ENCODE measurements at regions not wholly inside any gene's neighbourhood (a gene's known extent, or its start where the extent isn't known, plus 50 kb on each side); places are given as distances from the start of the nearest gene placed in this dataset.

DNA sequence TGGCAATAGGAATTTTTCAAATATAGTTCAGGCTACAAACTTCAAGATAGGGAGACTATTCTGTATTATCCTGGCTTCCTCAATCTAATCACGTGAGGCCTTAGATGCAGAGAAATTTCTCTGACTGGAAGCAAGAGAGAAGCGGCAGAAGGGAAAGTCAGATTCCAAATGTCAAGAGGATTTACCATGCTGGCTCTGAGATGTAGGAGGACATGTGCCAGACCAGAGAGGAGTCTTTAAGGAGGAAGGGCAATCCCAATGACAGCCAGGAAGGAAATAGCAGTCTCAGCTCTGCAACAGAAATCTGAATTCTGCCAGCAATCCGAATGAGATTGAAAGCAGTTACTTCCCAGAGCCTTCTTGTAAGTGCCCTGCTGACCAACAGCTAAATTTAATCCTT lies 57.4 kb downstream of the NUTM2E start:
- TF ChIP-seq, protein P1, sequence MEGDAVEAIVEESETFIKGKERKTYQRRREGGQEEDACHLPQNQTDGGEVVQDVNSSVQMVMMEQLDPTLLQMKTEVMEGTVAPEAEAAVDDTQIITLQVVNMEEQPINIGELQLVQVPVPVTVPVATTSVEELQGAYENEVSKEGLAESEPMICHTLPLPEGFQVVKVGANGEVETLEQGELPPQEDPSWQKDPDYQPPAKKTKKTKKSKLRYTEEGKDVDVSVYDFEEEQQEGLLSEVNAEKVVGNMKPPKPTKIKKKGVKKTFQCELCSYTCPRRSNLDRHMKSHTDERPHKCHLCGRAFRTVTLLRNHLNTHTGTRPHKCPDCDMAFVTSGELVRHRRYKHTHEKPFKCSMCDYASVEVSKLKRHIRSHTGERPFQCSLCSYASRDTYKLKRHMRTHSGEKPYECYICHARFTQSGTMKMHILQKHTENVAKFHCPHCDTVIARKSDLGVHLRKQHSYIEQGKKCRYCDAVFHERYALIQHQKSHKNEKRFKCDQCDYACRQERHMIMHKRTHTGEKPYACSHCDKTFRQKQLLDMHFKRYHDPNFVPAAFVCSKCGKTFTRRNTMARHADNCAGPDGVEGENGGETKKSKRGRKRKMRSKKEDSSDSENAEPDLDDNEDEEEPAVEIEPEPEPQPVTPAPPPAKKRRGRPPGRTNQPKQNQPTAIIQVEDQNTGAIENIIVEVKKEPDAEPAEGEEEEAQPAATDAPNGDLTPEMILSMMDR (IDR thresholded peaks at IDR 0.05; ENCODE audit: insufficient read depth, low read length, severe bottlenecking), result no peak
- FAIRE-seq, result peak; percentile 84
- Histone ChIP-seq H3K4me3 (ENCODE audit: low read depth, low read length) (no peak overlapping the region), H3K36me3 (ENCODE audit: control insufficient read depth, insufficient read depth, low read length) (no peaks in the 10 kb centered on the region), H3K27me3 (ENCODE audit: control insufficient read depth, insufficient read depth, low read length) (no peaks in the 10 kb centered on the region)
- DNase-seq (ENCODE audit: low read depth), result no peak

DNA sequence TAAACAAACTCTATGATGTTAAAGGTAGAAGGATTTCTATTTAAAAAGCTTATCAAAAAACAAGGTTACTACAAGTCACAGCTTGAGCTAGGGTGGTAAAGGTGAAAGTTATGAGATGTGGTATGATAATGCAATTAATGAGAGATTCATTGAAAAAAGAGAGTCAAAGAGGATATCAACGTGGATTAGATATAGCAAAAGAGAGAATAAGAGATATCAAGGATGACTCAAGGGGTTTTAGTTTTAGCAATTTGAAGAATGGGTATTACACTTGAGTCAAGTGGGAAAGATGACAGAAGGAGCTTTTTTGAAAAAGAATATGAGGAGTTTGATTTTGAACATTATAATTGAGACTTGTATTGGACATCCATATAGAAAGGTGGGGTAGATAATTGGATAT lies 59.8 kb downstream of the NUTM2E start:
- Histone ChIP-seq H3K4me3 (ENCODE audit: low read depth, low read length) (no peak overlapping the region), H3K27me3 (ENCODE audit: control insufficient read depth, insufficient read depth, low read length) (no peaks in the 10 kb centered on the region), H3K36me3 (ENCODE audit: control insufficient read depth, insufficient read depth, low read length) (no peaks in the 10 kb centered on the region)
- TF ChIP-seq, protein P1 (IDR thresholded peaks at IDR 0.05; ENCODE audit: insufficient read depth, low read length, severe bottlenecking), result no peak
- FAIRE-seq (no peak), DNase-seq (ENCODE audit: low read depth) (no peak)
